GM21619 (cell line): ENCODE measurements at regions not wholly inside any gene's neighbourhood (a gene's known extent, or its start where the extent isn't known, plus 50 kb on each side); places are given as distances from the start of the nearest gene placed in this dataset.
"Not testable (repeated sequence)": the region's sequence is repeated elsewhere in the genome, so short reads cannot be mapped to it uniquely, and the experiment has no call there.

Experiments
- ATAC-seq: cut with Tn5 transposase; IDR thresholded peaks from one replicate; pipeline ENCODE4 v1.9.1; 2021; ENCODE audit not compliant: unreplicated experiment

- ATAC-seq: no peak
Observed at GRCh38 chr2:16767789-16768476, 102.3 kb upstream of the CYRIA start.

GRCh38 chr2:16765356-16765755, 99.7 kb upstream of the CYRIA start:
- no peak for ATAC-seq

GRCh38 chr2:16764487-16764886, 98.9 kb upstream of the CYRIA start:
- no peak for ATAC-seq

GRCh38 chr2:16763493-16763899, 97.9 kb upstream of the CYRIA start:
- no peak for ATAC-seq

GRCh38 chr2:16763056-16763455, 97.4 kb upstream of the CYRIA start:
- ATAC-seq: no peak

GRCh38 chr2:16760426-16760825, 94.8 kb upstream of the CYRIA start:
- ATAC-seq: no peak

- ATAC-seq: peak; percentile 98
Observed at GRCh38 chr2:16756831-16757644, 91.4 kb upstream of the CYRIA start.

GRCh38 chr2:16755442-16755841, 89.8 kb upstream of the CYRIA start:
- ATAC-seq: no peak

- not testable (repeated sequence) for ATAC-seq
Observed at GRCh38 chr2:16753025-16753424, 87.4 kb upstream of the CYRIA start.

- ATAC-seq: not testable (repeated sequence)
Observed at GRCh38 chr2:16750925-16751214, 85.2 kb upstream of the CYRIA start.

- no peak for ATAC-seq
Observed at GRCh38 chr2:16750175-16750924, 84.7 kb upstream of the CYRIA start.

- not testable (repeated sequence) for ATAC-seq
Observed at GRCh38 chr2:16748511-16749266, 83.1 kb upstream of the CYRIA start.

GRCh38 chr2:16747689-16748088, 82.1 kb upstream of the CYRIA start:
- no peak for ATAC-seq

- ATAC-seq: no peak
Observed at GRCh38 chr2:16747257-16747656, 81.6 kb upstream of the CYRIA start.

GRCh38 chr2:16746833-16747232, 81.2 kb upstream of the CYRIA start:
- no peak for ATAC-seq

GRCh38 chr2:16746329-16746728, 80.7 kb upstream of the CYRIA start:
- no peak for ATAC-seq

GRCh38 chr2:16745466-16745865, 79.8 kb upstream of the CYRIA start:
- ATAC-seq: no peak

- no peak for ATAC-seq
Observed at GRCh38 chr2:16744521-16744920, 78.9 kb upstream of the CYRIA start.

GRCh38 chr2:16742026-16742425, 76.4 kb upstream of the CYRIA start:
- ATAC-seq: no peak

GRCh38 chr2:16741498-16741897, 75.9 kb upstream of the CYRIA start:
- ATAC-seq: no peak
